IgD-negative memory B cell (primary cell): ENCODE measurements at regions not wholly inside any gene's neighbourhood (a gene's known extent, or its start where the extent isn't known, plus 50 kb on each side); places are given as distances from the start of the nearest gene placed in this dataset.

ENCODE experiments used
- H3K27ac Mint-ChIP-seq, 3 donors: one replicate each; pipeline ENCODE4 v1.8.0; 2020 to 2022; ENCODE audit warnings: mild to moderate bottlenecking in 3 of 3, mixed read lengths in 3 of 3, moderate library complexity in 1 of 3
- H3K27me3 Mint-ChIP-seq: one replicate; pipeline ENCODE4 v1.8.0; 2021; ENCODE audit warnings: mixed read lengths
- H3K36me3 Mint-ChIP-seq: one replicate; pipeline ENCODE4 v1.8.0; 2020; ENCODE audit warnings: mild to moderate bottlenecking, mixed read lengths
- H3K4me1 Mint-ChIP-seq, 3 donors: one replicate each; pipeline ENCODE4 v1.8.0; 2020 to 2022; ENCODE audit warnings: mixed read lengths in 3 of 3, mild to moderate bottlenecking in 1 of 3
- H3K4me3 Mint-ChIP-seq, 4 donors: one replicate each; pipeline ENCODE4 v1.8.0; 2020 to 2022; ENCODE audit warnings: mild to moderate bottlenecking in 4 of 4, mixed read lengths in 4 of 4, moderate library complexity in 3 of 4
- H3K9me3 Mint-ChIP-seq, 3 donors: one replicate each; pipeline ENCODE4 v1.8.0; 2020 to 2021; ENCODE audit warnings: mixed read lengths in 3 of 3, mild to moderate bottlenecking in 1 of 3

GRCh38 chr15:96801576-96802150 lies 471.2 kb downstream of the NR2F2 start:
- peaks cover 2 to 9% (median 5%) of the 10 kb centered on the region in 3 donors for H3K9me3 Mint-ChIP-seq
- no peaks in the 10 kb centered on the region for H3K27me3 Mint-ChIP-seq
- no peak overlapping the region for H3K27ac Mint-ChIP-seq
- H3K4me1 Mint-ChIP-seq: no peaks in the 10 kb centered on the region
- H3K4me3 Mint-ChIP-seq: no peak overlapping the region
- H3K36me3 Mint-ChIP-seq: no peaks in the 10 kb centered on the region

- no peak overlapping the region for H3K4me3 Mint-ChIP-seq
- no peaks in the 10 kb centered on the region for H3K36me3 Mint-ChIP-seq
- H3K27me3 Mint-ChIP-seq: no peaks in the 10 kb centered on the region
Measured at GRCh38 chr15:96802611-96803255, 472.2 kb downstream of the NR2F2 start.

GRCh38 chr15:96804754-96805153 lies 474.3 kb downstream of the NR2F2 start:
- peaks cover 5 to 9% (median 5%) of the 10 kb centered on the region in 3 donors for H3K9me3 Mint-ChIP-seq
- no peak overlapping the region for H3K27ac Mint-ChIP-seq
- H3K36me3 Mint-ChIP-seq: no peaks in the 10 kb centered on the region
- no peaks in the 10 kb centered on the region for H3K27me3 Mint-ChIP-seq
- H3K4me3 Mint-ChIP-seq: no peak overlapping the region
- no peaks in the 10 kb centered on the region for H3K4me1 Mint-ChIP-seq

More at GRCh38 chr15:96802611-96803255, 472.2 kb downstream of the NR2F2 start:
- Mint-ChIP-seq H3K27ac (no peak overlapping the region), H3K9me3 (peaks cover 3 to 9% (median 5%) of the 10 kb centered on the region in 3 donors), H3K4me1 (no peaks in the 10 kb centered on the region)

DNA sequence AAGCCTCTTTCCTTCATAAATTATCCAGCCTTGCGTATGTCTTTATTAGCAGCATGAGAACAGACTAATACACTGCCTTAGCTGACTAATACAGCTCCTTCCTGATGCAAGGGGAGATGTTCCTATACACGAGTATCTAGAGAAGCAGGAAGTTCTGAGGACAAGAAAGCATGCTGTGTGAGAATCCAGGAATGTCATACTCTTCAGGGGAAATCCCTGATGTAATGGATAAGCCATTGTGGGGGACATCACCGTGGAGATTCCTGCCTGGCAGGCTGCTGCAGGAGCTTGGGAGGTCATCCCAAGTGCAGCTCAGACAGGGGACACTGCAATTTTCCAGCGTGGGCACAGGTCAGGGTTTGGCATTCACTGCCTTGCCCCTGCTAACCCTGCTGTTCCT lies 476.9 kb downstream of the NR2F2 start:
- H3K27me3 Mint-ChIP-seq: no peaks in the 10 kb centered on the region
- H3K4me3 Mint-ChIP-seq: peak overlapping the region in 1 of 4 donors; percentile 53
- H3K36me3 Mint-ChIP-seq: no peaks in the 10 kb centered on the region
- no peak overlapping the region for H3K27ac Mint-ChIP-seq
- no peaks in the 10 kb centered on the region for H3K4me1 Mint-ChIP-seq
- H3K9me3 Mint-ChIP-seq: peaks cover 3 to 9% (median 3%) of the 10 kb centered on the region in 3 donors

DNA sequence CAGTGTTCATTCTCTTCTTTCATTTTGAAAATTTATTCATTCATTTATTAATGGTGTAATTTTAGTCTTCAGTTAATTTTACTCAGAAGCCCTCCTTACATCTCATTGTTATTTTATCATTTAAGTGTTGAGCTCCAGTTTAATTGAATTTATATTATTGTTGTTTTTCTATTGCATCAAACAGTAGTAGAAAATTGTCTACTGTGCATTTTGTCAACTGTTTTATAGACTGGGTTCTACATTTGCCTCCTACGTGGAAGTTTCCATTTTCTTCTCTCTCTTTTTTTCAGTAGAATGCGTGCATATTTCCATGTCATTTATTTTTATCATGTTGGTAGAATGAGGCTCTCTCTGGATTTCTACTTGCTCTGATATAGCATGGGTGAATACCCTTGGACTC lies 487.4 kb downstream of the NR2F2 start:
- no peaks in the 10 kb centered on the region for H3K4me1 Mint-ChIP-seq

GRCh38 chr15:96818861-96819260 lies 488.4 kb downstream of the NR2F2 start:
- Mint-ChIP-seq H3K9me3 (peaks cover 0 to 11% (median 2%) of the 10 kb centered on the region in 3 donors), H3K4me1 (no peaks in the 10 kb centered on the region), H3K27me3 (no peaks in the 10 kb centered on the region), H3K27ac (no peak overlapping the region), H3K36me3 (no peaks in the 10 kb centered on the region), H3K4me3 (no peak overlapping the region)

More for the DNA sequence above, 487.4 kb downstream of the NR2F2 start:
- Mint-ChIP-seq H3K27me3 (no peaks in the 10 kb centered on the region), H3K27ac (no peak overlapping the region), H3K36me3 (no peaks in the 10 kb centered on the region), H3K9me3 (peaks cover 0 to 13% (median 2%) of the 10 kb centered on the region in 3 donors), H3K4me3 (no peak overlapping the region)

DNA sequence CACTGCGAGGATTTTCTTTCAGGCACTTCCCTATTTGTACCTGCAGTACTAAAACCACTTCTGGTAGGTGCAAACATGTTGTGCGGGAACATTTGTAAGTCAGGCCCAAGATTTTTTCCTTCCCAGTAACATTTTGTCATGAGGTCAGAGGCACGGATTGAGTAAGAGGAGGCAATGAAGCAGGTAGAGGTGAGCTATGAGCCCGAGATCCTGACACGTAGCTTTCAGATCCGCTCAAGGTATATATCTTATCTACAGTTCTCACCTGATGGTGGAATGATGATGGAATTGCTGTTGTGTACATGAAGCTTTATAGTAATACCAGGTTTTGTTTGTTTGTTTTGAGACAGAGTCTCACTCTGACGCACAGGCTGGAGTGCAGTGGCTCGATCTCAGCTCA lies 497.5 kb downstream of the NR2F2 start:
- Mint-ChIP-seq H3K27me3 (no peaks in the 10 kb centered on the region), H3K4me3 (no peak overlapping the region), H3K36me3 (no peaks in the 10 kb centered on the region), H3K27ac (no peak overlapping the region), H3K4me1 (no peaks in the 10 kb centered on the region), H3K9me3 (peaks cover 0 to 4% (median 3%) of the 10 kb centered on the region in 3 donors)

- peaks cover 6 to 17% (median 12%) of the 10 kb centered on the region in 3 donors for H3K9me3 Mint-ChIP-seq
- no peak overlapping the region for H3K27ac Mint-ChIP-seq
- H3K27me3 Mint-ChIP-seq: no peaks in the 10 kb centered on the region
- H3K4me1 Mint-ChIP-seq: no peaks in the 10 kb centered on the region
- H3K36me3 Mint-ChIP-seq: no peaks in the 10 kb centered on the region
- H3K4me3 Mint-ChIP-seq: no peak overlapping the region
Measured at GRCh38 chr15:96837241-96837970, 506.9 kb downstream of the NR2F2 start.

- Mint-ChIP-seq H3K9me3 (peaks cover 8 to 17% (median 13%) of the 10 kb centered on the region in 3 donors), H3K36me3 (no peaks in the 10 kb centered on the region), H3K4me3 (no peak overlapping the region), H3K27ac (no peak overlapping the region), H3K27me3 (no peaks in the 10 kb centered on the region), H3K4me1 (no peaks in the 10 kb centered on the region)
Measured at GRCh38 chr15:96838081-96838480, 507.6 kb downstream of the NR2F2 start.

- Mint-ChIP-seq H3K27me3 (no peaks in the 10 kb centered on the region), H3K27ac (no peak overlapping the region), H3K4me1 (peaks cover 0 to 4% (median 0%) of the 10 kb centered on the region in 3 donors), H3K9me3 (peaks cover 8 to 11% (median 10%) of the 10 kb centered on the region in 3 donors), H3K36me3 (no peaks in the 10 kb centered on the region), H3K4me3 (no peak overlapping the region)
Measured at GRCh38 chr15:96849271-96849900, 518.9 kb downstream of the NR2F2 start.

DNA sequence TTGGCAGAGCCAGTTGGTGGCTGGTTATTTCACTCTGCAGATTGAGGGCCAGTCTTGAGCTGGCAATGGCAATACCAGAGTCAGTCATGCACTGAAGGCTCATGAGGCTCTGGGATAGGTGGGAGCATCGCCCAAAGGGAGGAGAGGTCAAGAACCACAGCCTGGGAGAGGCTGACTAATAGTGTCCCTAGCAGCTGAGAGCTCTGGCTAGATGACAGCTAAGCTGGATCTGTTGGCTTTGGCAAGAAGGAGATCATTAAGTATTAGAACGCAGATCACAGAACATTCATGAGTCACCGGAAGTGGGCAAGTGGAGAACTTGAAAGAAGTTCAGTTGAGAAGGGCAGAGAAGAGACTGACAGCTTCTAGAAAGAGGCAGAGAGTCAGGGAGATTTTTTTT lies 521.1 kb downstream of the NR2F2 start:
- H3K9me3 Mint-ChIP-seq: peaks cover 6 to 7% (median 6%) of the 10 kb centered on the region in 3 donors
- no peak overlapping the region for H3K4me3 Mint-ChIP-seq
- H3K4me1 Mint-ChIP-seq: peaks cover 0 to 2% (median 0%) of the 10 kb centered on the region in 3 donors
- H3K27ac Mint-ChIP-seq: no peak overlapping the region
- H3K27me3 Mint-ChIP-seq: no peaks in the 10 kb centered on the region
- H3K36me3 Mint-ChIP-seq: no peaks in the 10 kb centered on the region

- Mint-ChIP-seq H3K9me3 (peaks cover 1 to 12% (median 6%) of the 10 kb centered on the region in 3 donors), H3K4me1 (no peaks in the 10 kb centered on the region), H3K36me3 (no peaks in the 10 kb centered on the region), H3K27me3 (no peaks in the 10 kb centered on the region), H3K4me3 (no peak overlapping the region), H3K27ac (no peak overlapping the region)
Measured at GRCh38 chr15:96858694-96859093, 528.2 kb downstream of the NR2F2 start.

GRCh38 chr15:96860741-96861140 lies 530.2 kb downstream of the NR2F2 start:
- H3K4me1 Mint-ChIP-seq: no peaks in the 10 kb centered on the region

DNA sequence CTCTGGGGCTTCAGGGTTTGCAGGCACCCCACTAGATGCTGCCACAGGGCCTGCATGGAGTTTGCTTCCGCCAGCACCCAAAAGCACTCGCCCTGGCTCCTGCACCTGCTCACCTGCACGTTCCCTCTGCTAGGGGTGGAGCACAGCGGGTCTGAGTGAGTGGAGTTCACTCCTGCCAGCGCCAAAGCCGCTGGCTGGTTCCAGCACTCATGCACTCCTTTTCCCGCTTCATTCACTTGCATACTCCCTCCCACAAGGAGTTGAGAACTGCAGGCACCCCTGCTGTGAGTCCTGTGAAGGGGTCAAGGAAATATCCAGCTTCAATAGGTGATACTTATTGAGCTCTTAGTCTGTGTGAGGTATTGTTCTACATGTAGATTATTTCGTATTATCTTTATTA lies 537.5 kb downstream of the NR2F2 start:
- H3K9me3 Mint-ChIP-seq: peaks cover 3 to 16% (median 8%) of the 10 kb centered on the region in 3 donors
- H3K27ac Mint-ChIP-seq: no peak overlapping the region
- H3K4me1 Mint-ChIP-seq: no peaks in the 10 kb centered on the region
- H3K36me3 Mint-ChIP-seq: no peaks in the 10 kb centered on the region
- no peak overlapping the region for H3K4me3 Mint-ChIP-seq
- no peaks in the 10 kb centered on the region for H3K27me3 Mint-ChIP-seq

More at GRCh38 chr15:96860741-96861140, 530.2 kb downstream of the NR2F2 start:
- no peak overlapping the region for H3K27ac Mint-ChIP-seq
- H3K9me3 Mint-ChIP-seq: peaks cover 1 to 12% (median 6%) of the 10 kb centered on the region in 3 donors
- H3K27me3 Mint-ChIP-seq: no peaks in the 10 kb centered on the region
- H3K4me3 Mint-ChIP-seq: no peak overlapping the region
- no peaks in the 10 kb centered on the region for H3K36me3 Mint-ChIP-seq

- Mint-ChIP-seq H3K4me3 (no peak overlapping the region), H3K27me3 (no peaks in the 10 kb centered on the region), H3K9me3 (peaks cover 3 to 11% (median 8%) of the 10 kb centered on the region in 3 donors), H3K27ac (no peak overlapping the region), H3K4me1 (no peaks in the 10 kb centered on the region), H3K36me3 (no peaks in the 10 kb centered on the region)
Measured at GRCh38 chr15:96869122-96869521, 538.6 kb downstream of the NR2F2 start.
